A549 (cell line): ENCODE measurements at regions not wholly inside any gene's neighbourhood (a gene's known extent, or its start where the extent isn't known, plus 50 kb on each side); places are given as distances from the start of the nearest gene placed in this dataset.

Experiments
- ATAC-seq, 2 experiments: fragments of 200-7000 bp in 1 of 2; fragments of >200 bp in 1 of 2; cut with Nextera tagmentation in 1 of 2; cut with Tn5 transposase in 1 of 2; 3 replicates each; pipeline versions ENCODE4 v1.8.0 to v1.9.1; 2018 to 2020; ENCODE audit warnings: mild to moderate bottlenecking in 1 of 2, moderate library complexity in 1 of 2
- CTCF ChIA-PET: fragments of 300-600 bp; sonication (Branson Sonifier 250); formaldehyde crosslinking; extraction: SDS; loops from one replicate; lab custom pipeline; 2021; ENCODE audit warnings: antibody characterized with exemption, inconsistent platforms; lab: Yijun Ruan, JAX
- POLR2A ChIA-PET: fragments of 350-600 bp; formaldehyde crosslinking; extraction: SDS; loops from one replicate; lab custom pipeline; 2021; ENCODE audit warnings: antibody characterized with exemption, inconsistent platforms; lab: Yijun Ruan, JAX
- DNase-seq, 2 experiments: peaks; one replicate each; pipeline versions ENCODE4 v3.0.0 to v3.0.0-alpha.2; 2011 to 2016; ENCODE audit warnings: low read depth in 1 of 2, low spot score in 1 of 2
- FAIRE-seq: peaks from 2 replicates; lab custom pipeline; 2011; peaks lifted over from hg19 to GRCh38; lab: Jason Lieb, UNC
- H3K27ac ChIP-seq, 2 experiments: fragments of >200 bp; sonication (Bioruptor Twin); formaldehyde crosslinking; 3 replicates each; pipeline ENCODE4 v1.5.1; 2016 to 2017
- H3K4me1 ChIP-seq: fragments of >200 bp; sonication (Bioruptor Twin); formaldehyde crosslinking; 3 replicates; pipeline ENCODE4 v1.6.1; 2016
- H3K4me2 ChIP-seq: fragments of >200 bp; sonication (Bioruptor Twin); formaldehyde crosslinking; 3 replicates; pipeline ENCODE4 v1.6.1; 2016
- H3K4me3 ChIP-seq: fragments of >200 bp; sonication (Bioruptor Twin); formaldehyde crosslinking; 3 replicates; pipeline ENCODE4 v1.5.1; 2016
- H3K9me3 ChIP-seq: fragments of >200 bp; sonication (Bioruptor Twin); formaldehyde crosslinking; 3 replicates; pipeline ENCODE4 v1.6.1; 2016
- BCL3 ChIP-seq: fragments of >200 bp; sonication (Bioruptor Twin); formaldehyde crosslinking; IDR thresholded peaks from 3 replicates; pipeline ENCODE4 v1.6.1; 2016
- CBX2 ChIP-seq: fragments of 200-600 bp; sonication (generic); IDR thresholded peaks from 2 replicates; pipeline ENCODE4 v1.6.1; 2016; ENCODE audit warnings: low read depth, mild to moderate bottlenecking, borderline replicate concordance
- CBX8 ChIP-seq: fragments of 200-600 bp; sonication (generic); IDR thresholded peaks from 2 replicates; pipeline ENCODE4 v1.6.1; 2016
- CEBPB ChIP-seq, 2 experiments: fragments of >200 bp in 1 of 2; sonication (Bioruptor Twin) in 1 of 2; formaldehyde crosslinking in 1 of 2; IDR thresholded peaks; 2 replicates each; pipeline ENCODE4 v1.6.1; 2012 to 2016
- CHD2 ChIP-seq: fragments of 150-350 bp; IDR thresholded peaks from 2 replicates; pipeline ENCODE4 v1.6.1; 2014; ENCODE audit warnings: low read length; ENCODE audit not compliant: partially characterized antibody
- E2F6 ChIP-seq: IDR thresholded peaks from 2 replicates; pipeline ENCODE4 v1.6.1; 2012; ENCODE audit warnings: low read depth, borderline replicate concordance
- EHMT2 ChIP-seq: fragments of 200-600 bp; sonication (generic); IDR thresholded peaks from 2 replicates; pipeline ENCODE4 v1.6.1; 2016; ENCODE audit warnings: antibody characterized with exemption, low read depth, mild to moderate bottlenecking, moderate library complexity
- FOSB ChIP-seq: fragments of 250-450 bp; sonication (Bioruptor Pico); IDR thresholded peaks from 2 replicates; pipeline ENCODE4 v1.5.0; 2020; ENCODE audit warnings: mild to moderate bottlenecking, moderate library complexity
- FOXS1 ChIP-seq: fragments of 250-450 bp; sonication (Bioruptor Pico); IDR thresholded peaks from 2 replicates; pipeline ENCODE4 v1.5.0; 2020; ENCODE audit warnings: mild to moderate bottlenecking, moderate library complexity
- GATA3 ChIP-seq: IDR thresholded peaks from 2 replicates; pipeline ENCODE4 v1.6.1; 2012; ENCODE audit warnings: borderline replicate concordance
- HDAC2 ChIP-seq: fragments of 200-600 bp; sonication (generic); IDR thresholded peaks from 2 replicates; pipeline ENCODE4 v1.6.1; 2016
- HEYL ChIP-seq: fragments of 250-450 bp; sonication (Bioruptor Pico); IDR thresholded peaks from 2 replicates; pipeline ENCODE4 v1.8.0; 2021; ENCODE audit warnings: mild to moderate bottlenecking, moderate library complexity
- HMGXB4 ChIP-seq: fragments of 250-450 bp; sonication (Bioruptor Pico); IDR thresholded peaks from 2 replicates; pipeline ENCODE4 v1.5.0; 2021; ENCODE audit warnings: mild to moderate bottlenecking, moderate library complexity, borderline replicate concordance
- HOXA7 ChIP-seq: fragments of 250-450 bp; sonication (Bioruptor Pico); IDR thresholded peaks from 2 replicates; pipeline ENCODE4 v1.5.0; 2020; ENCODE audit warnings: mild to moderate bottlenecking, moderate library complexity
- HOXB13 ChIP-seq: fragments of 250-450 bp; sonication (Bioruptor Pico); IDR thresholded peaks from 2 replicates; pipeline ENCODE4 v1.5.0; 2020; ENCODE audit warnings: low read depth, mild to moderate bottlenecking, moderate library complexity
- HOXB5 ChIP-seq: fragments of 250-450 bp; sonication (Bioruptor Pico); IDR thresholded peaks from 2 replicates; pipeline ENCODE4 v1.5.0; 2020; ENCODE audit warnings: mild to moderate bottlenecking, moderate library complexity
- JUNB ChIP-seq: fragments of >200 bp; sonication (Bioruptor Twin); formaldehyde crosslinking; IDR thresholded peaks from 2 replicates; pipeline ENCODE4 v1.6.1; 2016
- MAFK ChIP-seq: fragments of 450-650 bp; IDR thresholded peaks from 2 replicates; pipeline ENCODE4 v1.6.1; 2014; ENCODE audit not compliant: partially characterized antibody
- MAX ChIP-seq: IDR thresholded peaks from 2 replicates; pipeline ENCODE4 v1.6.1; 2012
- POLR2A ChIP-seq: IDR thresholded peaks from 2 replicates; pipeline ENCODE4 v1.6.1; 2012; ENCODE audit warnings: mild to moderate bottlenecking, low read length
- RAD21 ChIP-seq, 2 experiments: fragments of >200 bp in 1 of 2; sonication (Bioruptor Twin) in 1 of 2; formaldehyde crosslinking in 1 of 2; IDR thresholded peaks in 1 of 2; conservative IDR thresholded peaks in 1 of 2; 2 replicates in 1 of 2; 3 replicates in 1 of 2; pipeline ENCODE4 v1.6.1; 2012 to 2018; ENCODE audit warnings: inconsistent platforms in 1 of 2
- REST ChIP-seq: fragments of 200-600 bp; sonication (generic); IDR thresholded peaks from 2 replicates; pipeline ENCODE4 v1.6.1; 2016; ENCODE audit warnings: antibody characterized with exemption, mild to moderate bottlenecking, moderate library complexity
- RFX5 ChIP-seq: fragments of 450-650 bp; IDR thresholded peaks from 2 replicates; pipeline ENCODE4 v1.7.1; 2014; ENCODE audit warnings: antibody characterized with exemption, mild to moderate bottlenecking, moderate library complexity
- ZFP36 ChIP-seq: fragments of 450-650 bp; IDR thresholded peaks from 2 replicates; pipeline ENCODE4 v1.6.1; 2014; ENCODE audit warnings: borderline replicate concordance; ENCODE audit not compliant: partially characterized antibody
- ZNF302 ChIP-seq: fragments of 250-450 bp; sonication (Bioruptor Pico); IDR thresholded peaks from 2 replicates; pipeline ENCODE4 v1.9.0; 2021; ENCODE audit warnings: inconsistent platforms, mild to moderate bottlenecking, moderate library complexity
- WGBS: methylation state at CpG from one replicate; pipeline ENCODE4 v1.1.6; 2017; ENCODE audit errors: missing lambda C conversion rate; 5-methylcytosine and 5-hydroxymethylcytosine counted together

DNA sequence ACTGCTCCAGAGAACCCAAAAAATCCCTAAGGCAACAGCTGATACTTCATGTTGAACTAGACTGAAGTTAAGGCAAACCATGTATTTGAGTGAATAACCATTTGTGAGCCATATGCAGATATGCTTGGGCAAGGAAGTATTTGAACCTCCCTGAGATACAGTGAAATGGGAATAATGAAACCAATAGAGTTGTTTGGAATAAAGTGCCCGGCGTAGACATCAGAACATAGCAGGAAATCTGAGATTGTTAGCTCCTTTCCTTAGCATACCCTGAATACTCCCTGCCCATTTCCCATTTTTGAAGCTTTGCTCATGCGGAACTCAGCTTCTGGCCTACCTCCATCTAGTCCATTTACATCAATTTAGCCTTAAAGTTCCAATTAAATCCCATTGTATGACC, 611.9 kb downstream of the EFNA5 start:
- H3K4me3 ChIP-seq, result no peak overlapping the region
- FAIRE-seq, result no peak
- no peaks in the 10 kb centered on the region for H3K4me1 ChIP-seq
- no peak overlapping the region; a peak in 1 of 6 replicates for H3K27ac ChIP-seq
- H3K4me2 ChIP-seq, result no peak overlapping the region
- no peaks in the 10 kb centered on the region for H3K9me3 ChIP-seq
- no peak for TF ChIP-seq ZNF302
- no peak for TF ChIP-seq HEYL (CRISPR knock-in tag)
- TF ChIP-seq, all 56 proteins: peak for 0
- DNase-seq (no peak), ATAC-seq (no peak)
- ChIA-PET CTCF (no interaction called here), POLR2A (no interaction called here)
- 61% methylated on average over 3 of the region's 3 CpGs for WGBS

GRCh38 chr5:107058235-107058634, 612.5 kb downstream of the EFNA5 start:
- WGBS, result 68% methylated on average over 1 of the region's 1 CpG

DNA sequence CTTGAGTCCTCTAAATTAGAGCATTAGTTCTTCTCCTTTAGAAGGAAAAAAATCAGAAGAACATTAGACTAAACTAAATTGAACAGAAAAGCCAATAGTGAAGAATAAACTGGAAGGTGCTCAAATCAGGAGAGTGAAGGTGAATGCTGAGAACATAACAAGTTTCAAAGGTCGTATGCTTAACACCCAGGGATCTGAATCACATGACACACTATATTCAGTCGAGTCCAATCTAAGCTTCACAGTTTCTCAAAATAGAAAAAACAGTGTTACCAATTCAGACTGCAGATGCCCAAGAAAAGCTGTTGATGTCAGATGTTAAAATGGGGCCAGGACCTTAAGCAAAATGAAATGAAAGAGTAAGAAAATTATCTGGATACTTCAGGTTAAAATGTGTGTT, 614.5 kb downstream of the EFNA5 start:
- POLR2A ChIA-PET, result no interaction called here
- CTCF ChIA-PET, result no interaction called here
- H3K4me3 ChIP-seq, result no peak overlapping the region
- FAIRE-seq (no peak), ATAC-seq (no peak), DNase-seq (no peak)
- 33% methylated on average over 2 of the region's 2 CpGs for WGBS
- H3K27ac ChIP-seq, result no peak overlapping the region
- no peaks in the 10 kb centered on the region for H3K4me1 ChIP-seq
- TF ChIP-seq HDAC2 (no peak), MAFK (no peak), HOXB13 (CRISPR knock-in tag) (no peak), RAD21 (conservative IDR thresholded peaks at IDR 0.05 in 1 of 2, IDR thresholded peaks at IDR 0.05 in 1 of 2) (no peak), CBX2 (no peak), ZNF302 (no peak), GATA3 (no peak), ZFP36 (no peak), RFX5 (no peak), EHMT2 (no peak), MAX (no peak), CHD2 (no peak), CBX8 (no peak), E2F6 (no peak), FOXS1 (no peak), HOXA7 (CRISPR knock-in tag) (no peak), JUNB (no peak), REST (no peak), CEBPB (IDR thresholded peaks at IDR 0.05) (no peak)
- no peaks in the 10 kb centered on the region for H3K9me3 ChIP-seq
- no peak overlapping the region for H3K4me2 ChIP-seq

More at GRCh38 chr5:107058235-107058634, 612.5 kb downstream of the EFNA5 start:
- Histone ChIP-seq H3K4me1 (no peaks in the 10 kb centered on the region), H3K4me2 (no peak overlapping the region), H3K9me3 (no peaks in the 10 kb centered on the region), H3K27ac (no peak overlapping the region; a peak in 1 of 6 replicates), H3K4me3 (no peak overlapping the region)
- POLR2A ChIA-PET, result no interaction called here
- CTCF ChIA-PET, result interaction anchor here (0.6 kb wide), 1 partner anchor 156 kb away, joined by 6 read pairs; no protein-coding TSS in a partner anchor
- DNase-seq (peak in 1 of 2 experiments; percentile 38), ATAC-seq (peak; percentile 64 to 68; a peak in 4 of 6 replicates), FAIRE-seq (no peak)
- TF ChIP-seq BCL3 (no peak), POLR2A (no peak), FOSB (no peak), HOXB5 (CRISPR knock-in tag) (peak; percentile 53; the same call in 1 of the 2 replicates), MAFK (no peak), HMGXB4 (CRISPR knock-in tag) (no peak)
- TF ChIP-seq, all 56 proteins: peak for 1
